ENCODE measurements at regions not wholly inside any gene's neighbourhood (a gene's known extent, or its start where the extent isn't known, plus 50 kb on each side); places are given as distances from the start of the nearest gene placed in this dataset.

DNA sequence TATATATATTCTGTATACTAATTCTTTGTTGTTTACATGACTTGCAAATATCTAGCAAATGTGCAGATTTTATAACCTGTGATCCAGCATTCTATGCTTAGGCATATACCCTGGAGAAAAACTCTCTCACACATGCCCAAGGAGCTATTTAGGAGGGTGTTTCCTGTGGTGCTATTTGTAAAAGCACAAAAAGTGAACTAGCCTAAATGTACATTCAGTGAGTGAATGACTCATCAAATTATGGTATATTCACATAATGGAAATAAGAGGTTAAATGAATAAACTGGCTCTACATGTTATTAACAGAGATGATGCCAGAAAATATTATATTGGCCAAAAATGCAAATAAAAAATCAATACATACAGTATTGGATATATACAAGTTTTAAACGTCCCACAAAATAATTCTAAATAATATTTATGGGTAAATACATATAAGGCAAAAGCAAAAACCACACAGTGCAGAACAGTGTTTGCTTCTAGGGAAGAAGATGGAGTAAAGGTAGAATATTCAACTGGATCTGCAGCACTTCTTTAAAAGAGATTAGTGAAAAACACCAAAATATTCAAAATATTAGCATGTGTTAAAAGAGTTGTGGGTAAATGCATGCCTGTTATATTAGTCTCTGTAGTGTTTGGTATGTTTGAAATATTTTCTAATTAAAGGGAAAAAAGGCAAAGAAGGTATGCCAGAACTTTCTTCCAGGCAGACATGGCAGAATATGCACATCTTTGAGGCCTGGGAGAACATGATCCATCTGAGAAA, 344.7 kb downstream of the KLF5 start:
- DNase-seq (ENCODE audit: low read depth in 2 of 2): no peak

DNA sequence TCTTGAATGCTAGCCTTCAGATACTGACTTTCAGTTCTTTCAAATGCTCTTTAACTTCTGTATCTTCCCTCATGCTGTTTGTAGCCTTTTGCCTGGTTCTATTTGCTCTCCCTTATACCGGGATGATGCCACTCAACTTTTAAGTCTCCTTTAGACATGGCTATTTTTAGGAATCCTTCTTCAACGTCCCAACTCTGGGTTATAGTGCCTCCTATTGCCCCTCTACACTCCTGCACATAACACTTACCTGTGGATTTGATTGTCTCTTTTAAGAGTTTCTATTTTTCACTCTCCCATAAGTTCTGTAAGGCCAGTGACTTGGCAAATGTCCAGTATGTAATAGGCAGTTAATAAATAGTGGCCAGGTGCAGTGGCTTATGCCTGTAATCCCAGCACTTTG, 343.0 kb downstream of the KLF5 start:
- DNase-seq (ENCODE audit: low read depth in 2 of 2): no peak

DNA sequence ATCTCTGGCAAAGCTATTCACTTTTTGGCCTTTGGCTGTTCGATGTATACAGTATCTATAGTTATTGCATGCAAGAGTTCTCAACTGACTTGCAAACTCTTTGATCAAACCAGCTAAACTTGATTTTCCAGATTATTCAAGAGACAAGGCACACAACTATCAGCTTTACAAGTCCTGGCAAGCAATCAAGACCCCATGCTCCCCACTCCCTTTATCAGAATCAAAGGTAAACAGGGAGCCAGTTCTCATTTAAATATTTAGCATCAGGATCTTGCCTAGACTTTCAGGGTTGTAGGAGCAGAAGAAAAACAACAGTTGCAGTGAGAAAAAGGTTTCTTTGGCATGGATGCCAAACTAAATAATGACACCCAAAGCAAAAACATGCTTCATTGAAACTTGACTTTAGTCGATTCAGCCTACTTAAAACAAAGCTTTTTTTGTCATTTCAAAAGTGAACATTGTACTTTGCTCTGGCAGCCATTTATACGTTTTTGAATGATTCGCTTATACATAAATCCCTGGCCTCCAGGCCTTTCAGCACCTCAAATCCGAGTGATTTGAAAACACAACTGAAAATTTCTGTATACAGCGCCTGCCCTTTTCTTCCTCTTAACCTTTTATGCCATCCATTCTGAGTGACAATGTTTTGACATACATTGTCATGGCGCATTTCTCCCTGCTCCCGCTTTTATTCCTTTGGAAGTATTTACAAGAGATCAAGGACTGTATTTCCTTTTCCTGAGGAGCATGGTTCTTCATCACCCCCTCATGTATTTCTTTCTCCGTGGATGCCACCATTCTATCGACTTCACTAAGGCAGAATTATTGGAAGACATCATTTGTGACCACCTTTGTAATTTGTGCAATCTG, 340.8 kb downstream of the KLF5 start:
- no peak for DNase-seq (ENCODE audit: low read depth in 2 of 2)

DNA sequence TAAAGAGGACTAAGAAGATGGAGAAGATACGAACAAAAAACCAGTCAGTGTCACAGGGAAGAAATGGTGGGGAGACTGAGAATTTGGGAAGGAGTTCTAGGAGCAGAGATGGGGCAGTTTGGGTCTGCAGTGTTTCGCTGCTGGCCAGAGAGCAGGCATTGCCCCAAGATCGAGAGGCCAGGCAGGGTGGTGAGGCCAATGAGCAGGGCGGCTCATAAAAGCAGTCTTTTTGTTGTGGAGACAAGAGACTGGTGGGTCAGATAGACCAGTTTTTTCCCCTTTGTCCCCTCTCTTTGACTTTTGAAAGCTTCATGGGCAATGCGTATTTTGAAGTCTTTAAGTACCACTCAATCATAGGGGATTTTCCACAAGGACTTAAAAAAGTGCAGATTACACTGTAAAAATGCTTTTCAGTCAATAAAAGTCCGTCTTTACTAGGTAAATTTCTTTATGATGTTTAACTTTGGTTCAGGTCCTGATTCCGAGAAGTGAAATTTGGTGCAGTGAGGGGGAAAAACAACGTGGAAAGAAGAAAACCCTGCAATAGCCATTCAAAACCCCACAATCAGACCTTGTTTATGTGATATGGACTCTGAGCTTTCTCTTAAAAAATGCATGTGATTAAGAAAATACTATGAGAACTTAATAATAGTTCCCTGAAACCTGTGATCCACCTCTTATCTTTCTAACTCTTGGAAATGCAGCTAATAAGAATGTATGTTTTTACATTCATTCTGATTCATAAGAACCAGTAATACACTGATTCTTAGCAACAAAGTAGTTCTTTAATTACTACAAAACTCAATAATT, 338.9 kb downstream of the KLF5 start:
- no peak for DNase-seq (ENCODE audit: low read depth in 2 of 2)

DNA sequence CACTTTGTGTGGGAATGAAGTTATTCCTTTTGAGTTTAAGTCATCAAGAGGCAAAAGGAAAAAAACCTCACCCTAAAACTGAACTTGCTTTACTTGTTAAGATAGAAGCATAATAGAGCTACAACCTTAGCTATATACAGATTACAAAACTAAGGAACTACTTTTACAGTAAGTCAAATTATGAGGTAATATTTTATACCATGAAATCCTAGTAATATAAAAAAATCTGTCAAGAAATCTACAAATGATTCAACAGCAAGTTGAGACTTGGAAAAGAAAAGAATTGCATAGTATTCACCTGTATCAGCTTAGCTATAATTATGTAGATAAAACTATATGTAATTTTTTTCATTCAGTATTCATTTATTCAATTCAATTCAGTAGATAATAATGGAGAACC, 335.3 kb downstream of the KLF5 start:
- DNase-seq (ENCODE audit: low read depth in 2 of 2): no peak

DNA sequence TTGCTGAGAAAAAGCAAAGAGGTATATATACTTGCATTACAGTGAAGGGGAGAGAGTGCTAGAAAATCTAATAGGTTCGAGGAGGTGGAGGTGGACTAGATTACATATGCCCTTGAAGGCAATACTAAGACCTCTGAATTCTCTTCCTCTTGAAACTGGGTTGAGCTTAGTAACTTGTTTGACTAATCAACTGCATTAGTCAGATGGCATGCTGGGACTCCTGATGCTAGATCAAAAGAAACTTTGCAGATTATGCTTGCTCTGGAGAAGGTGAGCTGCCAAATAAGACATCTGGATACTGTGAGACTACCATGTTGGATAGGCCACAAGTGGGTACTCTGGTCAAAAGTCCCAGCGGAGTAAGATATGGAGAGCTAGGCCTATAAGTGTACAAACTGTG, 331.3 kb downstream of the KLF5 start:
- DNase-seq (ENCODE audit: low read depth in 2 of 2): no peak

DNA sequence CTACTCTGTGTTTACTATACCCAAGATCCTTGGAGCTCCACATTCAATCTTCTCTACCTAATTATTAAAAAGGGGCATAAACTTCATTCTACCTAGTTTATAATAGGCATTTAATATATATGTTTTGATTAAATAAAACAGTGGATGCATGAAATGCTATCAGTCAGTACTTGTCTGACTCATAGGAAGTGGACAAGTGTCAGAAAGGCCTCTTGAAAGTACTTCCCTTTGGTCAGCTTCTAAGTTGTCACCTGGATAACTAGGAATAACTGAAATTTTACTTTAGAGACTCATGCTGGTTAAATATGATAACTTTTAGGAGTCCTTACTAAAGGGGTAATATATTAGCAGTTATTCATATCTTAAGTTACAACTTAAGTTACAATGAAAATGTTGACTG, 329.8 kb downstream of the KLF5 start:
- no peak for DNase-seq (ENCODE audit: low read depth in 2 of 2)

DNA sequence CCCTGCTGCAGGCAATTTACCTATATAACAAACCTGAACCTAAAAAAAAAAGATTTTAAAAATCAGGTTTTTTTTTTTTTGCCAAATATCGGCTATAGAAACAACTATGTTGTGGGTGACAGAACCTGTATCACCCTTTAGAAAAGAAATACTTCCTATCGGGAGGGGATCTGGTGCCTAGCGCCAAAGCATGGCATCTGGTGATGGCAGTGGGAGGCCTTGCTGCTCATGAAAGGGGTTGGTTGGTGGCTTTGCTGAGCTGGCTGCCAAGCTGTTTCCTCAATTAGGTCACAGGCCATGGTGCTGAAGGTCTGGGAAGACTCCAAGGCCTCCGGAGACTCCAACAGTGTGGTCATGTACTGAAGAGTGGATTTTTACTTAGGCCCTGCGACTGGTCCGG, 328.5 kb downstream of the KLF5 start:
- no peak for DNase-seq (ENCODE audit: low read depth in 2 of 2)

DNA sequence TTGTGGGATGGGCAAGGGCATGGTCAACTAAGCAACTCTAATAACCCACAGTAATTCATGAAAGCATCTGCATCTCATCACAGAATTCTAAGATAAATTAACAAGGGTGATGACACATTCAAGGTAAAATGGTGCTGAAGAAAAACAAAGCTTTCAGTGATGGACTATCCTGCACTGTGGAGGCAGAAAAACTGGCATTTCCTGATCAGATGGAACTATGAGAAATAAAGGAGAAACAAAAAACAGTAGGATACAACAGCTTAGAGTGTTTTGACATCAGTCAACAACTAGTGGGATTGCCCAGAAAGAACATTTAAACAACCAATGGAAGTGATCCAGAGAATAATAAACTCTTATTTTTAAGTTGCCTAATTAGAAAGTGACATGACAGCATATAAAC, 327.0 kb downstream of the KLF5 start:
- DNase-seq (ENCODE audit: low read depth in 2 of 2): no peak

DNA sequence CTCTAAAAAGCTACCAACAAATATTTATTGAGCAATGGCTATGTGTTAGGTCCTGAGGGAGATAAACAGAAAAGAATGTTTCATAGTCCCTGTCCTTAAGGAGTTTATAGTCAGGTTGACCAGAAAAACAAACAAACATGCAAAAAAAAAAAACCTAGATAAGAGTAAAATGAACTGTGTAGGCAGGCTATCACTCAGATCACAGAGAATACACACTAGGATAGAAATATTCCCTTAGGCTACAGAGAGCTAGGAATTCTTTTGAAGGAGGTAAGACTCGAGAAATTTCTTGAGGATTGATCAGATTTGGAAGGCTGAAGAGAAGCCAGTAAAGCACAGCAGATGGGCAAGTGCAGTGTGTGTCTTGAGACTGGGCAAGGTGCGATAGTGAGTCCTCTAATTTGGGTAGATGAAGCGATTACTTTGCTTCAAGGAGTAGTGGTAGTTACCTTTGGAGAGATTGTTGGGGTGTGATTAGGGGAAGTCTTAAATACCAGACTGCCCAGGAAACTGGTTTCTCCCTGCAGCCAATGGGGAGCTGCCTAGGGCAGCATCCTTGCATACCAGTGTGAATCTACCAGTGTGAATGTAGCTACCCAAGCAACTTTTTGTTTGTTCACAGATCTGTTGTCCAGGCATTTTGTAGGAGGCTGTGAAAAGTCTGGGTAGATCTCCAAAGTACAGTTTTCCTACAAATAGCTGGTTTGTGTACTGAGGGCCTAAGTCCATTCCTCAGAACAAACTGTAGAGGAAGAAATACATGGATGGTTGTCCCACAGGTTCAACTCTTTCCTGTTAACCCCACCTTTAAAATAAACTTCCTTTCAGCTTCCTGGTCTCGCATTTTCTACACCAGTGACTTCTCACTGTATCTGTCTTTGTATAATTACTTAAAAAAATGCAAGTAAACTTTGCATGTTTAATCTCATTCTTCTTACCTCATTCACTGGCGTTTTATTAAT, 314.1 kb downstream of the KLF5 start:
- no peak for DNase-seq (ENCODE audit: low read depth in 2 of 2)

DNA sequence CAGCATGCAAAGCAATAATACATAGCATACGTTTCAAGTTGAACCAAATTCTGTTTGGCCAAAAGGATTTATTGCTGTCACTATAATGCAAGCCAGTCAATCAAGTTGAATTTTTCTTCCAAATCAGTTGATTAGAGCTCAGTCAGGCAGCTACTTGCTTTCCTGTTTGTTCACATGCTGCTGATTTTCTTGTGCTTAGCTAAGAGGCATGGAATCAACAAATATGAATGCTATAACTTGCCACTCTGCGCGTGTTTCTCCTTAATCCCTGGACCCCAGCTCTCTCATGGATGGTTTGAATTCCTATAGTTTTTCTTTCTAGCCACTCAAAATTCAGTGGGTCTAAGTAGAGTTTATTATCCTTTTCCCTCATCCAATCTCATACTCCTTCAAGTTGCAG, 311.3 kb downstream of the KLF5 start:
- no peak for DNase-seq (ENCODE audit: low read depth in 2 of 2)

DNA sequence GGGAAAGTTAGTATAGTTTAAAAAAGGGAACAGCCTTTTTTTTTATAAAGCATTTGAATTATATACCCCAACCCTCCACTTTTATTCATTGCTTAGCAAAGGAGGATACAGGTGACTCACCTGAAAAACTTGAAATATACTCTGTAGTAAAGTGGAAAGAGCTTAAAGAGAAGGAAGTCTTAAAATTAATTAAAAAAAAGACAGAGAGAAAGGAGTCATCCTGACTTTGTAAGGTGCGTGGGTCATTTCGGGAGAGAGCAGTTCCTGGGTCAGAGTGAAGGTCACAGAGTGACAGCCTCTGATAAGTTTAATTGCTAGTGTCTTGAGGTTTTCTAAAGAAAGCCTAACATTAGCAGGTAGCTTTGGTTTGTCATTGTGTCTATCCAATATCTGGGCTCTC, 310.3 kb downstream of the KLF5 start:
- DNase-seq (ENCODE audit: low read depth in 2 of 2): no peak

DNA sequence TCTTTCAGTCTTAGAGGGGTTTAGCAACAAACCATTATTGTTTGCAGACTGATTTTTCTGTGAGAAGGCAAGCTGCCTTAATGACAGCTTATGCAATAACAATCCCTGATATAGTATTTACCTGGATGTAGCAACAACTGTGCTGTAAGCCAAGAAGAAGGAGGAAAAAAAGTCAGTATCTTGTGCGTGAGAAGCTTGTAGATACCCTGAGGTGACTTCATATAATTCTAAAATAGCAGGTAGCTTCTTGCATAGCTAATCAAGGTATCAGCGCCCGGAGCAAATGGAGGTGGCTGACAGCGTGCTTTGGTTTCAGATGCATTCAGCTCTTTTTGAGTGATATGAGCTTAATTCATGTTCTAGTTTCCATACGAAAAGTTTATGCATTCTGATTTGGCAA, 309.8 kb downstream of the KLF5 start:
- no peak for DNase-seq (ENCODE audit: low read depth in 2 of 2)

DNA sequence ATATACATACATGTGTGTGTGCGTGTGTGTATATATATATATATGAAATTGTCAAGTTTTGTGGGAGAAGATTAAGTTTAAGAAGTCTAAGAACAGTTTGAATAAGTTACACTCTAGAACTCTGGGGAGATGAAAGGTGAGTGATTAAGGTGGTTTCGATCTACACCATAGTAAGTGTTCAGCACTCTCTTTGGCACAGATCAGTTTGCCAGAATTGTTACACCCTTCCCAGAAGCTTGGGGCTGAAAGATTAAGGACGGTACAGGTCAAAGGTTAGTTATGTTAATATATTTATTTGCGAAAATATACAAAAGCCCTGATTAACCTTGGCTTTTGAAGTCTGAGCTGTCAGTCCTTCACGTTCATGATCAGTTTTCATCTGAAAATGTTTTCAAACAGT, 309.1 kb downstream of the KLF5 start:
- no peak for DNase-seq (ENCODE audit: low read depth in 2 of 2)

DNA sequence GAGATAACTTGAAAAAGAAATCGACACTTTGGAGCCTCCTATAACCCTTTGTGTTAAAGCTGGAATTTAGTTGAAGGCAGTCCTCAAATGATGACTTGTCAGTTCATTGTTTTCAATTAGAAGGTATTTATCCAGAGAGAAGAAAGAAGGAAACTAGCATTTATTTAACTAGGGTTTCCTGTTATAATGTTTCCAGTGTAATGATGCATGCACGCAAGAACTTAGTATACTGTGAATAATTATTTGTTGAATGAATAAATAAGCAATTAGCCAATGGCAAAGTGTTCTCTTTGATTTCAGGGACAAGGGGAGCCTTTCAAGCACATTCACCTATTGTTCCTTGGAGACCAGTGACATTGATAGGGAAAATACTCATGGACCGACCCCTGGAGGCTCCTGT, 307.4 kb downstream of the KLF5 start:
- no peak for DNase-seq (ENCODE audit: low read depth in 2 of 2)

DNA sequence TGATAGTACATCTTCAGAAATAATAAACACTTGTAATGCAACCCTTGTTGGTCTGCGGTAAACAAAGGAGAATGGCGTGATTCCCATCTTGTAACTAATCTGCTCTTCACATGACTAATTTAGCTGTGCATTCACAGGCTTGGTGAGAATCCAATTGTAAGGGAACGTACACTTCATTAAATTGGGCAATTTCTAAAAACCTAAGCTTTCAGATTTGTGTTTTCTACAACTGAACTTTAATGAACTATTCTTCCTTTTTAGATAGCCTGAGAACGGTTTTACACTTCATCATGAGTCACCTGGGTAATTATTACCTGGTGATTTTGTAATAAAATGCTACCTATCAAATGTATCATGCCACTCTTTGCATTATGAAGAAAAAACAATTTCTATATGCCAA, 306.9 kb downstream of the KLF5 start:
- DNase-seq (ENCODE audit: low read depth in 2 of 2): no peak

DNA sequence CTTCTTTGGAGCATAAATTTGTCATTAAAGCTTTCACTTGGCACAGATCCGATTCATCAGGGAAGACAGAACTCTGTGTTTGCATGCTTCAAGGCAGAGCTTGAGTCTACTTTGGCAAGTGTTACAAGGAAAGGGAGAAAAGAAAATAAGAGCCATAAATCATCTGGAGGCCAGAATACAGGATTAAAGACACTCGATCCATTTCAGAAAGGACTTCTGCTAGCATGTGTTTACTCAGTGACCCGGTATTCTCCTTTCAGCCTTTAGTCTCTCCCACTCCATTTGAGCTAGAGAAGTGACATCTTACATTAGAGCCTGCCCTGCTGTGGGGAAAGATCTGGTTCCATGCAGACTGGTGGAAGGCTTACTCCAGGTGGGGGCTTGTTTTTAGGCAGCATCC, 306.4 kb downstream of the KLF5 start:
- no peak for DNase-seq (ENCODE audit: low read depth in 2 of 2)

DNA sequence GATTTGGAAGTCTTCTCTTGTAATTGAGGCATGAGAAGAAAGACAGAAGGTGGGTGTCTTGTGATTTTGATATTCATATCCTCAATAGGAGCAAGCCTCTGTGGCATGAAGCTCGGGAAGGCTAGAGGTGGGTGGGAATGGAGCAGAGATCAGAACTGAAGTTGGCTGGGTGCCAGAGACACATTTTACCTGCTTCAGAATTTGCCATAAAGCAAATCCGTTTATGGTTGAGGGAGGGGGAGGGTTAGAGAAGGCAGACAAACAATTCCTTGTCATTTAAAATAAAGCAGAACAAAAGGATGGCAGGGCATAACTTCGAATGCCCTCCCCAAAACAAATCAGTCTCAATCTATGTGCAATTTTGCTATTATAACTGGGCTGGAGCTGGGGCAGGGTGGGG, 305.9 kb downstream of the KLF5 start:
- no peak for DNase-seq (ENCODE audit: low read depth in 2 of 2)

DNA sequence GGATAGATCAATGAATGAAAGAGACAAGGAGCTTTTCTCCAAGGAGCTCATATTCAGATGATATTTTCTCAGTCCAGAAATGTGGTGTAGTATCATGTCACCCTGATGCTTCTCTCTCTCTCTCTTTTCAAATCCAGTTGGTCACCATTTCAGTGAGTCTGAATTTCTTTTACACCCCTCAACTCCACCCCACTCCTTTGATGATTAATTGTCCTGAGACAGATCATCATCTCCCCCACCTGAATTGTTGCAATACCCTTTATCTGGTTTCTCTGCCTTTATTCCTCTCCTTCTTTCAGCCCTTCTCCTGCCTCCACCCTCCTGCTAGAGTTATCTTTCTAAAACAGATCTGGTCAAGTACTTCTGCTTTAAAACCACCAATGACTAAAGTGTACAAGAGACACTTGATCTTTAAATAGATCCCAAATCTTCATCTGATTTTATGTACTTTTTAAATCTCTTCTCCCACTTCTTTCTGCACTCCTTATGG, 299.8 kb downstream of the KLF5 start:
- DNase-seq (ENCODE audit: low read depth in 2 of 2): no peak

DNA sequence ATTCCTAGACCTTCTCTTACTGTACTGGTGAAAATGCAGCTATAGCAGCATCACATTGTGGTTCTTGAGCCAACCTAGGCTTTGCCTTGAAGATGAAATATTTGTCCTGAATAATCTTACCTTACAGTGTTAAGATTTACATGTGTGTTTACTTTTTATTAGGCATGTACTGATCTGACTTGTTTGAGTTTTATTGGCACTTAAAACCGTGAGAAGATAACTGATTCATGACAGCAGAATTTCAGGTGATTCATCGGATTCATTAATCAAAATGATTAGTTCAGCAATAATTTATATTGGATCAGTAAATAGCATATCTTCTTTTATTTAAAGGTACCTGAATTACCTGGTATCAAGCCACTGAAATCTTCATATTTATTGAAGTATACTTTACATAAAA, 296.3 kb downstream of the KLF5 start:
- DNase-seq (ENCODE audit: low read depth in 2 of 2): no peak

DNA sequence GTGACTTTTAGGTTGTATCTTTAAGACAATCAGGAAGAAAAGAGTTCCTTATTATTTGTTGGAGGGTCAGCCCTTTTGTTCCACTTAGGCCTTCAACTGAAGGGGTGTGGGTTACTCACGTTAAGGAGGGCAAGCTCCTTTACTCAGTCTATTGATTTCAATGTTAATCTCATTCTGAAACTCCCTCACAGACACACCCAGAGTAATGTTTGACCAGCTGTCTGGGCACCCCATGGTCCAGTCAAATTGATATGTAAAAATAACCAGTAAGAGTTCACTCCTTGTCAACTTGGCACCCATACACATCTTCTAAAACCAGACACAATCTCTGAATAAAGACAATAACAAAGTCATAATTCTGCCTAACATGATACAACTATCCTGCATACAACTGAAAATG, 292.9 kb downstream of the KLF5 start:
- no peak for DNase-seq (ENCODE audit: low read depth in 2 of 2)
